HG03378 (cell line): ENCODE measurements at regions not wholly inside any gene's neighbourhood (a gene's known extent, or its start where the extent isn't known, plus 50 kb on each side); places are given as distances from the start of the nearest gene placed in this dataset.

Experiments used
- ATAC-seq: cut with Tn5 transposase; IDR thresholded peaks from one replicate; pipeline ENCODE4 v1.9.1; 2021; ENCODE audit warnings: mild to moderate bottlenecking, moderate library complexity; ENCODE audit not compliant: unreplicated experiment

DNA sequence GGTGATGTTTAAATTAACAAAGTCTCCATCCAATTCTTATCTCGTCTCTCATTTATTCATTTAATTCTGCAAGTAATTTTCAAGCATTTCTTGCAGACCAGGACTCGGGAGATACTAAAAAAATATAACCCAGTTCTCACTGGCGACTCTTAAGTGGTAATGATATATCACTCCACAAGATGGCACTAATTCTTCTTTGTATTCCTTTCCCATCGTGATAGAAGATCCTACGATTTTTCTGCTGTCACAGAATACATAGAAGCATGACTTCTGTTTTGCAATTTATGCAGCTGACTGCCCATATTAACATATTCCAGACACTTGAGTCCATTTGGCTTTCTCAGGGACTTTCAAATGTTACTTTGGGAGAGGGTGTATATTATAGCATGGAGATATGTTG is 64.0 kb upstream of the FGF13 start:
- ATAC-seq = peak; percentile 68

DNA sequence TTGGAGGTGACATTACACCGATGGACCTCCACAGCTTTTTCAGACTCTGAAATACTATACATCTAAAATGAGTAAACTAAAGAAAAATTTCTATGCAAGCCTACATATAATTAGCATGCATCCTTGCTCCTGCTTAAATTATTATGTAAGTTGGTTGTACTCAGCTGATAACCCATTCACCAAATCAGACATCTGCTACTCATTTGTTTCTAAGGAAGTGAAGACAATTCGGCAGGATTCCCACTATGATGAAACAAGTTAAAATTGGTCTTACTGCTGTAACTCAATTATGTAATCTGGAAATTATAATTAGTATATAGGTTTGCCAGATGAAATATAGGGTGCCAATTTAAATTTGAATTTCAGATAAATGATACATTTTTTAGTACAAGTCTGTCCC is 59.5 kb upstream of the FGF13 start:
- no peak for ATAC-seq

DNA sequence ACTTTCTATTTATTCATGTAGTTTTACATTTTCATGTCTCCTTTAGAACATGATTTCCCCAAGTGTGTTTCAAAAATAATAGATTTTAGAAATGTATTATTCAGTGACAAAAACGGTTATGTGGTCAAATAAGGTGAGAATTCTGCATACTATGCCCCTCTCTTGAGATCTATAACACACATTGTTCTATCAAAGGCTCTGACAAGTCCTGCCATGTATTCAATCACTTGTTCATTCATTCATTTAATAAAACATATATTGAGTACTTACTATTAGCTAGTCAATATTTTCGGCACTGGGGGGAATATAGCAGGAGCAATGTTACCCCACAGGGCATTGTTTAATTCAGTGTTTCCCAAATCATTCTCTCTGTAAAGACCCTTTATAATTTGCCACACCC is 58.4 kb upstream of the FGF13 start:
- ATAC-seq = no peak

GRCh38 chrX:138765051-138765450 is 53.5 kb upstream of the FGF13 start:
- no peak for ATAC-seq

DNA sequence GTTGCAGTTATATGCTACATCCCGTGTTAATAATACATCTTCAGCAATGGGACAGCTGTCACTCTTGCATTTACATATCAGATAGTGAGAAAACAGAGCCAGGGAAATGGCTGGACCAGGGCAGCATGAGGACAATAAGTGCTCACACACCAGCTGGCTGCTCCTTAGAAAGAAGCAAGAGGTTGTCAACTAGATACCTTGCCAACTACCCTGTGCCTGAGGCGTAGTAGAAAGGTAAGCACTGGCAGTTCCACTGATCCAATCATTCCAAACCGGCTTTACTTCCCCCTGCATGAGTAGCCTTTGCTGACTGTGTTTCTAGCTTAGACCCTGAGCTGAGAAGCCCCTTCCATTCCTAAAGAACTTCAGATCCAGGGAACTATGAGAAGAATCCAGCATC is 52.2 kb upstream of the FGF13 start:
- ATAC-seq = no peak

DNA sequence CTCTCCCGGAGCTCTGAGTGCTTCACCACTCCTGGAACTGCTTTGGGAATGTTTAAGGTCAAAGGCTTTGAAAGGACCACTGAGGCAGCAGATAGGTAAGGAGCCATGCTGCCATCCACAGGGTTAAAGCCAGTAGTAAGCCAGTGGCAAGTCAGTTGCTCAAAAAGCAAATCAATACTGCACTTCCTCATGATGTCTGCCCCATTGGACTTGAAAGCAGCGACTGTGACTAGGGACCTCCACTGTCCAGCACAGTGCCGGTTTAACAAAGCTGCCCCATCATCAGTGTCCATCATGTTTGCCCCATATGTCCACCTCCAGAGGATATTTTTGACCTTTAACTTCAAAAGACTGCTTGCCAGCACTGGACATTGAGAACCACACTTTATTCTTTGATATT is 49.9 kb upstream of the FGF13 start:
- no peak for ATAC-seq
